ENCODE measurements at regions not wholly inside any gene's neighbourhood (a gene's known extent, or its start where the extent isn't known, plus 50 kb on each side); places are given as distances from the start of the nearest gene placed in this dataset.

DNA sequence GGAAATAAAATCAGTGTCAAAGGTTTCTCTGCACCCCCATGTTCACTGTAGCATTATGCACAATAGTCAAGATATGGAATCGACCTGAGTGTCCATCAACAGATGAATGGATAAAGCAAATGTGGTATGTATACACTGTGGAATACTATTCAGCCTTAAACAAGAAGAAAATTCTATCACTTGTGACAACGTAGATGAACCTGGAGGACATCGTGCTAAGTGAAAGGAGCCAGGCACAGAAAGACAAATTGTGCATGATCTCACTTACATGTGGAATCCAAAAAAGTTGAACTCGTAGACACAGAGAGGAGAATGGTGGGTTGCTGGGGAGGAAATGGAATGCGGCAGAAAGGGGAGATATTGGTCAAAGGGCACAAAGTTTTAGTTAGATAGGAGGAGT lies 136.3 kb upstream of the ESR1 start:
- no peaks in the 10 kb centered on the region for H3K9me3 Mint-ChIP-seq
- no peaks in the 10 kb centered on the region for H3K4me1 Mint-ChIP-seq (ENCODE audit: low read depth)
- ChIA-PET POLR2A (no interaction called here), CTCF (no interaction called here)
- intact Hi-C loops (cut with DNase I, micrococcal nuclease): no loop called here
- Histone ChIP-seq H3K27me3 (ENCODE audit: control insufficient read depth in 1 of 2, insufficient read depth in 2 of 2, low read length in 2 of 2) (no peaks in the 10 kb centered on the region), H3K27ac (ENCODE audit: low read depth in 1 of 2, low read length in 2 of 2) (no peak overlapping the region), H3K36me3 (ENCODE audit: insufficient read depth, low read length) (no peaks in the 10 kb centered on the region), H3K4me3 (ENCODE audit: low read length) (no peak overlapping the region), H3K4me1 (ENCODE audit: insufficient read depth, low read length) (no peaks in the 10 kb centered on the region), H3K9me3 (ENCODE audit: control insufficient read depth in 1 of 2, insufficient read depth in 1 of 2, low read length in 2 of 2) (no peaks in the 10 kb centered on the region)
- ATAC-seq (ENCODE audit: poor library complexity) (no peak), DNase-seq (no peak)
- no peak overlapping the region for H3K27ac Mint-ChIP-seq
- peaks cover 4% of the 10 kb centered on the region for H3K27me3 Mint-ChIP-seq
- H3K4me3 Mint-ChIP-seq: no peak overlapping the region
- H3K36me3 Mint-ChIP-seq (ENCODE audit: low read depth): no peaks in the 10 kb centered on the region
- TF ChIP-seq, protein P1, sequence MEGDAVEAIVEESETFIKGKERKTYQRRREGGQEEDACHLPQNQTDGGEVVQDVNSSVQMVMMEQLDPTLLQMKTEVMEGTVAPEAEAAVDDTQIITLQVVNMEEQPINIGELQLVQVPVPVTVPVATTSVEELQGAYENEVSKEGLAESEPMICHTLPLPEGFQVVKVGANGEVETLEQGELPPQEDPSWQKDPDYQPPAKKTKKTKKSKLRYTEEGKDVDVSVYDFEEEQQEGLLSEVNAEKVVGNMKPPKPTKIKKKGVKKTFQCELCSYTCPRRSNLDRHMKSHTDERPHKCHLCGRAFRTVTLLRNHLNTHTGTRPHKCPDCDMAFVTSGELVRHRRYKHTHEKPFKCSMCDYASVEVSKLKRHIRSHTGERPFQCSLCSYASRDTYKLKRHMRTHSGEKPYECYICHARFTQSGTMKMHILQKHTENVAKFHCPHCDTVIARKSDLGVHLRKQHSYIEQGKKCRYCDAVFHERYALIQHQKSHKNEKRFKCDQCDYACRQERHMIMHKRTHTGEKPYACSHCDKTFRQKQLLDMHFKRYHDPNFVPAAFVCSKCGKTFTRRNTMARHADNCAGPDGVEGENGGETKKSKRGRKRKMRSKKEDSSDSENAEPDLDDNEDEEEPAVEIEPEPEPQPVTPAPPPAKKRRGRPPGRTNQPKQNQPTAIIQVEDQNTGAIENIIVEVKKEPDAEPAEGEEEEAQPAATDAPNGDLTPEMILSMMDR (IDR thresholded peaks at IDR 0.05): no peak

DNA sequence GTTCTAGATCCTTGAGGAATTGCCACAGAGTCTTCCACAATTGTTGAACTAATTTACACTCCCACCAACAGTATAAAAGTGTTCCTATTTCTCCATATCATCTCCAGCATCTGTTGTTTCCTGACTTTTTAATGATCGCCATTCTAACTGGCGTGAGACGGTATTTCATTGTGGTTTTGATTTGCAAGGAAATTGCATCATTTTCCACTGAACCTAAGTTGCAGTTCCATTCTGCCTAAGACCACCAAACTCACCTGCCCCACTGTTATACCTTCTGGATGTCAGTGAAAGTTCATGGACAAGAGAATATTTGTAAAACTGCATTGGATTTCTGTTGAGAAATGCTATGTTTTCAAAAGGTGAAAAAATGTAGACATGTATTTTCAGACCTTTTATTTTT lies 132.9 kb upstream of the ESR1 start:
- no peaks in the 10 kb centered on the region for H3K36me3 Mint-ChIP-seq (ENCODE audit: low read depth)
- ChIA-PET POLR2A (no interaction called here), CTCF (interaction anchor here (1.9 kb wide), 1 partner anchor 450 kb away, joined by 6 read pairs; no protein-coding TSS in a partner anchor)
- Histone ChIP-seq H3K4me3 (ENCODE audit: low read length) (no peak overlapping the region), H3K27ac (ENCODE audit: low read depth in 1 of 2, low read length in 2 of 2) (no peak overlapping the region), H3K36me3 (ENCODE audit: insufficient read depth, low read length) (no peaks in the 10 kb centered on the region), H3K9me3 (ENCODE audit: control insufficient read depth in 1 of 2, insufficient read depth in 1 of 2, low read length in 2 of 2) (no peaks in the 10 kb centered on the region), H3K27me3 (ENCODE audit: control insufficient read depth in 1 of 2, insufficient read depth in 2 of 2, low read length in 2 of 2) (no peaks in the 10 kb centered on the region), H3K4me1 (ENCODE audit: insufficient read depth, low read length) (no peaks in the 10 kb centered on the region)
- intact Hi-C loops (cut with DNase I, micrococcal nuclease): loop anchor here in 1 of 2 experiments (2.0 kb wide), 1 partner anchor 594 kb away; no protein-coding TSS in a partner anchor
- no peak overlapping the region for H3K4me3 Mint-ChIP-seq
- no peaks in the 10 kb centered on the region for H3K9me3 Mint-ChIP-seq
- no peak overlapping the region for H3K27ac Mint-ChIP-seq
- TF ChIP-seq, protein P1 (IDR thresholded peaks at IDR 0.05): no peak
- H3K4me1 Mint-ChIP-seq (ENCODE audit: low read depth): no peaks in the 10 kb centered on the region
- no peaks in the 10 kb centered on the region for H3K27me3 Mint-ChIP-seq
- ATAC-seq (ENCODE audit: poor library complexity) (no peak), DNase-seq (no peak)

DNA sequence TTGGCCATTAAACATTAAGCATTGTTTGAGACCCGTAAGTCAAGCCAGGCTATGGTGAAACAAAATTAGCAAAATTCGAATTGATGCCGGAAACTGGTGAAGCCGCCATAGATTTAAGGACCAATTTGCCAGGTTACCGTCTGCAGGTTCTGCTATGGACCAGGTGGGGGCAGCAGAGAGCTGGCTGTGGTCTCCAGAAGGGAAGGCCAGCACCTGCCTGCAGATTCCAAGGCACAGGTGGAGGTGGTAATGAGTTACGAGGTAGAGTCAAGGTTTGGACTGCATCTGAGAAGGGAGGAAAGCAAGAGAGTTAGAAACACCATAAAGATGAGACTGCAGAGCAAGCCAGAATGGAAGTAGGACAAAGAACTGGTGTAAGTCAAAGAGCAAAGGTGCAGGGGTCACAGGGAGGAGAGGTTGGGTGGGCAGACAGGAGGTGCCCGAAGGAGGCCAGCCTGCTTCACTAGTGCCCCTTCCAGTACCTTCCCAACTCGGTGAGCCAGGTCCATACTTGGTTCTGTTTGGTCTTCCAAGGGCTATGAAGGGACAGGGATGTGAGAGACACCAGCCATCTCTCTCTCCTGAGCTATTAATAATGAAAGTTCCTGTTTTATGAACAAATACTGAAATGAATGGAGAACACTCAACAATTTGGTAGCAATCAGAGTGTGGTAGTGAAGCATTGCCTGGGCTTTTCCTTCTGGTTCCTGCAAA lies 131.6 kb upstream of the ESR1 start:
- H3K4me3 ChIP-seq (ENCODE audit: low read length): no peak overlapping the region
- Mint-ChIP-seq H3K4me3 (no peak overlapping the region), H3K36me3 (ENCODE audit: low read depth) (no peaks in the 10 kb centered on the region), H3K4me1 (ENCODE audit: low read depth) (no peaks in the 10 kb centered on the region), H3K27me3 (no peaks in the 10 kb centered on the region), H3K9me3 (no peaks in the 10 kb centered on the region), H3K27ac (no peak overlapping the region)
- CTCF ChIA-PET: interaction anchor here (1.7 to 1.9 kb wide), 2 partner anchors 11 to 449 kb away, joined by 4 to 6 read pairs; no protein-coding TSS in a partner anchor
- no peaks in the 10 kb centered on the region for H3K4me1 ChIP-seq (ENCODE audit: insufficient read depth, low read length)
- TF ChIP-seq, protein P1 (IDR thresholded peaks at IDR 0.05): peak; percentile 87
- peak; percentile 88 for ATAC-seq (ENCODE audit: poor library complexity)
- H3K27ac ChIP-seq (ENCODE audit: low read depth in 1 of 2, low read length in 2 of 2): no peak overlapping the region
- intact Hi-C loops (cut with DNase I, micrococcal nuclease): loop anchor here (1.0 to 5.0 kb wide), 3 partner anchors 448 to 676 kb away; no protein-coding TSS in a partner anchor
- H3K9me3 ChIP-seq (ENCODE audit: control insufficient read depth in 1 of 2, insufficient read depth in 1 of 2, low read length in 2 of 2): no peaks in the 10 kb centered on the region
- H3K27me3 ChIP-seq (ENCODE audit: control insufficient read depth in 1 of 2, insufficient read depth in 2 of 2, low read length in 2 of 2): no peaks in the 10 kb centered on the region
- POLR2A ChIA-PET: interaction anchor here (0.6 to 1.4 kb wide), 3 partner anchors 15 to 34 kb away, joined by 3 read pairs; no protein-coding TSS in a partner anchor
- no peaks in the 10 kb centered on the region for H3K36me3 ChIP-seq (ENCODE audit: insufficient read depth, low read length)
- DNase-seq: peak; percentile 16 to 78 (median 36)

All from CD4-positive, alpha-beta T cell (primary cell).